Endodermal cell (in vitro differentiated cells): ENCODE measurements at regions not wholly inside any gene's neighbourhood (a gene's known extent, or its start where the extent isn't known, plus 50 kb on each side); places are given as distances from the start of the nearest gene placed in this dataset.

ENCODE experiments used
- DNase-seq: peaks from one replicate; pipeline ENCODE4 v3.0.0-alpha.2; 2017
- H3K27ac ChIP-seq: 2 replicates; pipeline ENCODE4 v1.5.1; 2013; ENCODE audit warnings: mild to moderate bottlenecking, low read depth, low read length, moderate library complexity
- H3K27me3 ChIP-seq: 2 replicates; pipeline ENCODE4 v1.6.1; 2013; ENCODE audit warnings: mild to moderate bottlenecking, low read length, moderate library complexity; ENCODE audit not compliant: insufficient read depth, control insufficient read depth, poor library complexity, severe bottlenecking
- H3K36me3 ChIP-seq: 2 replicates; pipeline ENCODE4 v1.7.0; 2013; ENCODE audit warnings: mild to moderate bottlenecking, low read length, moderate library complexity; ENCODE audit not compliant: control insufficient read depth, insufficient read depth
- H3K4me1 ChIP-seq: one replicate; pipeline ENCODE4 v1.7.0; 2013; ENCODE audit warnings: low read length; ENCODE audit not compliant: control insufficient read depth, insufficient read depth
- H3K4me3 ChIP-seq: 2 replicates; pipeline ENCODE4 v1.5.1; 2013; ENCODE audit warnings: mild to moderate bottlenecking, low read length, moderate library complexity
- H3K9ac ChIP-seq: 2 replicates; pipeline ENCODE4 v1.6.1; 2013; ENCODE audit warnings: mild to moderate bottlenecking, low read length, moderate library complexity; ENCODE audit not compliant: poor library complexity, severe bottlenecking; ENCODE audit errors: extremely low read depth
- H3K9me3 ChIP-seq: 2 replicates; pipeline ENCODE4 v1.6.1; 2013; ENCODE audit warnings: mild to moderate bottlenecking, low read length, moderate library complexity; ENCODE audit not compliant: control insufficient read depth
- H3K27ac Mint-ChIP-seq: 2 replicates; pipeline ENCODE4 v1.8.0; 2020; ENCODE audit warnings: mixed read lengths
- H3K27me3 Mint-ChIP-seq: 2 replicates; pipeline ENCODE4 v1.8.0; 2021; ENCODE audit warnings: mild to moderate bottlenecking, mixed read lengths; ENCODE audit not compliant: insufficient read depth
- H3K36me3 Mint-ChIP-seq: 2 replicates; pipeline ENCODE4 v1.8.0; 2020; ENCODE audit warnings: low read depth, mixed read lengths
- H3K4me1 Mint-ChIP-seq: 2 replicates; pipeline ENCODE4 v1.8.0; 2020; ENCODE audit warnings: mixed read lengths
- H3K4me3 Mint-ChIP-seq: 2 replicates; pipeline ENCODE4 v1.8.0; 2020; ENCODE audit warnings: mild to moderate bottlenecking, moderate library complexity, mixed read lengths
- H3K9me3 Mint-ChIP-seq: 2 replicates; pipeline ENCODE4 v1.8.0; 2020; ENCODE audit warnings: mild to moderate bottlenecking, mixed read lengths
- CTCF ChIP-seq: fragments of 200-600 bp; sonication (generic); conservative IDR thresholded peaks from 2 replicates; pipeline ENCODE4 v1.5.0; 2021; ENCODE audit warnings: antibody characterized with exemption, mild to moderate bottlenecking
- WGBS, 2 experiments: methylation state at CpG; one replicate each; pipeline versions ENCODE4 v1.1.5 to v1.1.7; 2013; ENCODE audit warnings: missing lambda C conversion rate in 2 of 2, mixed read lengths in 1 of 2; ENCODE audit not compliant: insufficient coverage in 1 of 2, insufficient read length in 1 of 2; 5-methylcytosine and 5-hydroxymethylcytosine counted together

- H3K27ac ChIP-seq = no peak overlapping the region
- peaks cover 3% of the 10 kb centered on the region for H3K4me1 ChIP-seq
- 87 to 94% methylated on average over 3 to 4 of the region's 4 CpGs for WGBS, 2 experiments
- H3K4me1 Mint-ChIP-seq = no peaks in the 10 kb centered on the region
- no peak for DNase-seq
- H3K27me3 ChIP-seq = no peaks in the 10 kb centered on the region
- no peaks in the 10 kb centered on the region for H3K36me3 Mint-ChIP-seq
- no peak overlapping the region for H3K9ac ChIP-seq
- H3K4me3 ChIP-seq = no peak overlapping the region
- H3K27me3 Mint-ChIP-seq = peaks cover 9% of the 10 kb centered on the region
- no peak for TF ChIP-seq CTCF
- H3K9me3 Mint-ChIP-seq = no peaks in the 10 kb centered on the region
- H3K36me3 ChIP-seq = no peaks in the 10 kb centered on the region
- H3K4me3 Mint-ChIP-seq = no peak overlapping the region
- no peak overlapping the region for H3K27ac Mint-ChIP-seq
- H3K9me3 ChIP-seq = no peaks in the 10 kb centered on the region
Measured at GRCh38 chr5:170171811-170172210, 61.0 kb upstream of the C5orf58 start.

- 84 to 89% methylated on average over 4 of the region's 4 CpGs for WGBS, 2 experiments
- Histone ChIP-seq H3K9ac (no peak overlapping the region), H3K27ac (no peak overlapping the region), H3K9me3 (no peaks in the 10 kb centered on the region), H3K27me3 (no peaks in the 10 kb centered on the region), H3K4me1 (no peaks in the 10 kb centered on the region), H3K4me3 (no peak overlapping the region), H3K36me3 (no peaks in the 10 kb centered on the region)
- H3K4me1 Mint-ChIP-seq = no peaks in the 10 kb centered on the region
- H3K27ac Mint-ChIP-seq = no peak overlapping the region
- DNase-seq = no peak
- H3K9me3 Mint-ChIP-seq = no peaks in the 10 kb centered on the region
- no peaks in the 10 kb centered on the region for H3K36me3 Mint-ChIP-seq
- no peak for TF ChIP-seq CTCF
- no peak overlapping the region for H3K4me3 Mint-ChIP-seq
- peaks cover 9% of the 10 kb centered on the region for H3K27me3 Mint-ChIP-seq
Measured at GRCh38 chr5:170173227-170173626, 59.6 kb upstream of the C5orf58 start.

GRCh38 chr5:170173647-170174046 is 59.1 kb upstream of the C5orf58 start:
- WGBS, 2 experiments = 73 to 79% methylated on average over 5 of the region's 5 CpGs
- Mint-ChIP-seq H3K27me3 (peaks cover 9% of the 10 kb centered on the region), H3K4me1 (no peaks in the 10 kb centered on the region), H3K27ac (no peak overlapping the region), H3K36me3 (no peaks in the 10 kb centered on the region), H3K4me3 (no peak overlapping the region), H3K9me3 (no peaks in the 10 kb centered on the region)
- Histone ChIP-seq H3K27ac (no peak overlapping the region), H3K9me3 (no peaks in the 10 kb centered on the region), H3K9ac (no peak overlapping the region), H3K36me3 (no peaks in the 10 kb centered on the region), H3K4me1 (no peaks in the 10 kb centered on the region), H3K27me3 (no peaks in the 10 kb centered on the region), H3K4me3 (no peak overlapping the region)
- TF ChIP-seq CTCF = no peak
- no peak for DNase-seq
